ENCODE measurements at regions not wholly inside any gene's neighbourhood (a gene's known extent, or its start where the extent isn't known, plus 50 kb on each side); places are given as distances from the start of the nearest gene placed in this dataset.

- no peak overlapping the region for H3K27ac Mint-ChIP-seq
Measured at GRCh38 chr10:131445623-131446022, 134.1 kb upstream of the TCERG1L start.

GRCh38 chr10:131446171-131446570 is 134.7 kb upstream of the TCERG1L start:
- Mint-ChIP-seq H3K27ac (no peak overlapping the region), H3K27me3 (ENCODE audit: insufficient read depth) (peaks cover 2% of the 10 kb centered on the region; the same call in 1 of the 2 replicates), H3K4me1 (ENCODE audit: low read depth) (no peaks in the 10 kb centered on the region), H3K9me3 (peaks cover 69% of the 10 kb centered on the region), H3K4me3 (no peak overlapping the region), H3K36me3 (ENCODE audit: low read depth) (peaks cover 9% of the 10 kb centered on the region; the same call in 1 of the 2 replicates)
- no peak for TF ChIP-seq CTCF (IDR thresholded peaks at IDR 0.05)
- DNase-seq: no peak

More at GRCh38 chr10:131445623-131446022, 134.1 kb upstream of the TCERG1L start:
- no peaks in the 10 kb centered on the region for H3K4me1 Mint-ChIP-seq (ENCODE audit: low read depth)
- H3K36me3 Mint-ChIP-seq (ENCODE audit: low read depth): peaks cover 9% of the 10 kb centered on the region; the same call in 1 of the 2 replicates
- peaks cover 2% of the 10 kb centered on the region; the same call in 1 of the 2 replicates for H3K27me3 Mint-ChIP-seq (ENCODE audit: insufficient read depth)
- peaks cover 71% of the 10 kb centered on the region for H3K9me3 Mint-ChIP-seq
- no peak for TF ChIP-seq CTCF (IDR thresholded peaks at IDR 0.05)
- no peak for DNase-seq
- no peak overlapping the region for H3K4me3 Mint-ChIP-seq

GRCh38 chr10:131448171-131448570 is 136.7 kb upstream of the TCERG1L start:
- no peak for TF ChIP-seq CTCF (IDR thresholded peaks at IDR 0.05)
- H3K4me1 Mint-ChIP-seq (ENCODE audit: low read depth): no peaks in the 10 kb centered on the region
- H3K9me3 Mint-ChIP-seq: peaks cover 67% of the 10 kb centered on the region
- H3K36me3 Mint-ChIP-seq (ENCODE audit: low read depth): peaks cover 9% of the 10 kb centered on the region; the same call in 1 of the 2 replicates
- DNase-seq: no peak
- no peak overlapping the region for H3K27ac Mint-ChIP-seq
- no peak overlapping the region for H3K4me3 Mint-ChIP-seq
- H3K27me3 Mint-ChIP-seq (ENCODE audit: insufficient read depth): peaks cover 4% of the 10 kb centered on the region

- Mint-ChIP-seq H3K4me3 (no peak overlapping the region), H3K27ac (no peak overlapping the region), H3K9me3 (peaks cover 60% of the 10 kb centered on the region), H3K27me3 (ENCODE audit: insufficient read depth) (peaks cover 4% of the 10 kb centered on the region), H3K36me3 (ENCODE audit: low read depth) (peaks cover 9% of the 10 kb centered on the region; the same call in 1 of the 2 replicates), H3K4me1 (ENCODE audit: low read depth) (no peaks in the 10 kb centered on the region)
- no peak for DNase-seq
- no peak for TF ChIP-seq CTCF (IDR thresholded peaks at IDR 0.05)
Measured at GRCh38 chr10:131448883-131449282, 137.4 kb upstream of the TCERG1L start.

GRCh38 chr10:131450216-131450765 is 138.8 kb upstream of the TCERG1L start:
- H3K9me3 Mint-ChIP-seq: peaks cover 56% of the 10 kb centered on the region
- H3K27ac Mint-ChIP-seq: no peak overlapping the region
- H3K27me3 Mint-ChIP-seq (ENCODE audit: insufficient read depth): peaks cover 4% of the 10 kb centered on the region
- H3K4me3 Mint-ChIP-seq: no peak overlapping the region
- no peak for DNase-seq
- no peak for TF ChIP-seq CTCF (IDR thresholded peaks at IDR 0.05)
- H3K36me3 Mint-ChIP-seq (ENCODE audit: low read depth): peaks cover 9% of the 10 kb centered on the region; the same call in 1 of the 2 replicates
- H3K4me1 Mint-ChIP-seq (ENCODE audit: low read depth): no peaks in the 10 kb centered on the region
